AG04450 (cell line): ENCODE measurements at regions not wholly inside any gene's neighbourhood (a gene's known extent, or its start where the extent isn't known, plus 50 kb on each side); places are given as distances from the start of the nearest gene placed in this dataset.

Source experiments
- CTCF ChIA-PET: fragments of 300-600, 350-600 bp; formaldehyde crosslinking; extraction: SDS; loops from one replicate; lab custom pipeline; 2022; ENCODE audit warnings: antibody characterized with exemption, inconsistent platforms; lab: Charles Lee
- POLR2A ChIA-PET: fragments of 350-600 bp; formaldehyde crosslinking; extraction: SDS; loops from one replicate; lab custom pipeline; 2021; ENCODE audit warnings: antibody characterized with exemption, inconsistent platforms; lab: Yijun Ruan, JAX
- DNase-seq: peaks from one replicate; pipeline ENCODE4 v3.0.0-alpha.2; 2011; ENCODE audit warnings: low read depth, low spot score
- H3K27ac ChIP-seq: one replicate; pipeline ENCODE4 v1.5.1; 2012; ENCODE audit warnings: low read depth, low read length, control low read depth
- H3K27me3 ChIP-seq: one replicate; pipeline ENCODE4 v1.6.0; 2012; ENCODE audit warnings: low read length; ENCODE audit not compliant: control insufficient read depth, insufficient read depth
- H3K4me3 ChIP-seq: 2 replicates; pipeline ENCODE4 v1.5.1; 2011; ENCODE audit warnings: mild to moderate bottlenecking, low read depth, low read length, control low read depth
- H3K9me3 ChIP-seq: 2 replicates; pipeline ENCODE4 v1.5.1; 2012; ENCODE audit warnings: low read length; ENCODE audit not compliant: control insufficient read depth, insufficient read depth
- TF ChIP-seq, protein P1 (sequence below): IDR thresholded peaks from 2 replicates; pipeline ENCODE4 v1.5.1; 2011; ENCODE audit warnings: low read depth, low read length, control low read depth, inconsistent platforms

GRCh38 chr19:28201462-28201943 is 1011.4 kb downstream of the UQCRFS1 start:
- Histone ChIP-seq H3K27me3 (no peaks in the 10 kb centered on the region), H3K4me3 (no peak overlapping the region), H3K27ac (no peak overlapping the region), H3K9me3 (peaks cover 46% of the 10 kb centered on the region)
- ChIA-PET CTCF (no interaction called here), POLR2A (no interaction called here)
- no peak for DNase-seq
- TF ChIP-seq, protein P1, sequence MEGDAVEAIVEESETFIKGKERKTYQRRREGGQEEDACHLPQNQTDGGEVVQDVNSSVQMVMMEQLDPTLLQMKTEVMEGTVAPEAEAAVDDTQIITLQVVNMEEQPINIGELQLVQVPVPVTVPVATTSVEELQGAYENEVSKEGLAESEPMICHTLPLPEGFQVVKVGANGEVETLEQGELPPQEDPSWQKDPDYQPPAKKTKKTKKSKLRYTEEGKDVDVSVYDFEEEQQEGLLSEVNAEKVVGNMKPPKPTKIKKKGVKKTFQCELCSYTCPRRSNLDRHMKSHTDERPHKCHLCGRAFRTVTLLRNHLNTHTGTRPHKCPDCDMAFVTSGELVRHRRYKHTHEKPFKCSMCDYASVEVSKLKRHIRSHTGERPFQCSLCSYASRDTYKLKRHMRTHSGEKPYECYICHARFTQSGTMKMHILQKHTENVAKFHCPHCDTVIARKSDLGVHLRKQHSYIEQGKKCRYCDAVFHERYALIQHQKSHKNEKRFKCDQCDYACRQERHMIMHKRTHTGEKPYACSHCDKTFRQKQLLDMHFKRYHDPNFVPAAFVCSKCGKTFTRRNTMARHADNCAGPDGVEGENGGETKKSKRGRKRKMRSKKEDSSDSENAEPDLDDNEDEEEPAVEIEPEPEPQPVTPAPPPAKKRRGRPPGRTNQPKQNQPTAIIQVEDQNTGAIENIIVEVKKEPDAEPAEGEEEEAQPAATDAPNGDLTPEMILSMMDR, result no peak

GRCh38 chr19:28199323-28199722 is 1013.6 kb downstream of the UQCRFS1 start:
- DNase-seq, result no peak
- ChIA-PET CTCF (no interaction called here), POLR2A (no interaction called here)
- Histone ChIP-seq H3K4me3 (no peak overlapping the region), H3K27ac (no peak overlapping the region), H3K27me3 (no peaks in the 10 kb centered on the region), H3K9me3 (peaks cover 58% of the 10 kb centered on the region)
- TF ChIP-seq, protein P1, result no peak

DNA sequence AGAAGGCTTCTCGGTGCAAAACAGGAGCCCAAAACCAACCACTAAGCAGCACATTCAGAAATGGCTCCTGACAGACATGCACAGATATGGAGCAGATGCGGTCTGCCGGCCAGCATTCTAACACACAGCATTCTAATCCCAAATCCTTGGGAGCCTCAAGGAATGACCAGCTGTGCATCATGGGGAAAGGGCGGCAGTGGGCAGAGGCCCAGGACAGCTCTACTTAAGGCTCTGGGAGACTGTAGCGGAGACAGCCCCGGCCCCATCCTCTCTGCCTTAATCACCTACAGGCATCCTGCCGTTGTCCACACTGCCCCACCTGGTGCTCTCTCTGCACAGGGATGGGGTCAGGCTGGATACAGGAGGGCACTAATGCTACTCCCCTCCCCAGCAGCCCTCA is 1016.0 kb downstream of the UQCRFS1 start:
- Histone ChIP-seq H3K27me3 (no peaks in the 10 kb centered on the region), H3K9me3 (peaks cover 71% of the 10 kb centered on the region), H3K4me3 (no peak overlapping the region), H3K27ac (no peak overlapping the region)
- POLR2A ChIA-PET, result no interaction called here
- CTCF ChIA-PET, result no interaction called here
- DNase-seq, result no peak
- TF ChIP-seq, protein P1, result no peak

DNA sequence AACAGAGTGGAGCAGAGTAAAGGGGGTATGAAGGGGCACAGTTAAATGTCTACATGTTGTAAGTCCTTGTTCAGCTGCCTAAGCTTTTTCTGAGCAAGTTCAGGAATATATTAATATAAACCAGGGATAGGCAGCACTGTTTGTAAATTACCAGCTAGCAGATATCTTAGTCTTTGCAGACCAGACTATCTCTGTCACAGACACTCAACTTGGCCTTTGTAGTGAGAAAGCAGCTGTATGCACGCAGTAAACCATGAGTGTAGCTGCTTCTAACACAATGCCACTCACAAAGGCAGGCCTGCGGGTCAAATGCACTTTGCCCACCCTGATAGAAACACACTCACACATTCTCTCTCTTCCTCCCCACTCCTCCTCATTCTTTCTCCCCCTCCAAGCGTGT is 1016.9 kb downstream of the UQCRFS1 start:
- no peak overlapping the region for H3K4me3 ChIP-seq
- no peaks in the 10 kb centered on the region for H3K27me3 ChIP-seq
- TF ChIP-seq, protein P1, result no peak
- peaks cover 62% of the 10 kb centered on the region for H3K9me3 ChIP-seq
- POLR2A ChIA-PET, result no interaction called here
- CTCF ChIA-PET, result no interaction called here
- H3K27ac ChIP-seq, result no peak overlapping the region
- no peak for DNase-seq

GRCh38 chr19:28185646-28186045 is 1027.3 kb downstream of the UQCRFS1 start:
- Histone ChIP-seq H3K27ac (no peak overlapping the region), H3K4me3 (no peak overlapping the region), H3K9me3 (peaks cover 24% of the 10 kb centered on the region; the same call in 1 of the 2 replicates), H3K27me3 (no peaks in the 10 kb centered on the region)
- POLR2A ChIA-PET, result no interaction called here
- TF ChIP-seq, protein P1, result no peak
- CTCF ChIA-PET, result no interaction called here
- no peak for DNase-seq
